Prostate gland (tissue), 2 donors: ENCODE measurements at regions not wholly inside any gene's neighbourhood (a gene's known extent, or its start where the extent isn't known, plus 50 kb on each side); places are given as distances from the start of the nearest gene placed in this dataset.
"Not testable (repeated sequence)": the region's sequence is repeated elsewhere in the genome, so short reads cannot be mapped to it uniquely, and the experiment has no call there.

Experiments used
- DNase-seq: peaks from one replicate; pipeline ENCODE4 v3.0.0-alpha.2; 2019; ENCODE audit warnings: low spot score
- H3K27ac ChIP-seq, 2 donors: fragments of 200-600 bp; sonication (generic); 2 replicates each; pipeline ENCODE4 v1.5.1; 2017 to 2019
- H3K27me3 ChIP-seq: fragments of 200-600 bp; sonication (generic); replicated peaks from 2 replicates; pipeline ENCODE4 v1.5.1; 2019; ENCODE audit not compliant: insufficient read depth
- H3K36me3 ChIP-seq, 2 donors: fragments of 200-600 bp; sonication (generic); 1 replicate in 1 of 2; 2 replicates in 1 of 2; pipeline versions ENCODE4 v1.5.1 to v1.8.1; 2017 to 2019
- H3K4me1 ChIP-seq: fragments of 200-600 bp; sonication (generic); replicated peaks from 2 replicates; pipeline ENCODE4 v1.5.1; 2019
- H3K4me3 ChIP-seq, 2 donors: fragments of 200-600 bp; sonication (generic); 2 replicates each; pipeline ENCODE4 v1.5.1; 2017 to 2019
- H3K9me3 ChIP-seq: fragments of 200-600 bp; sonication (generic); 2 replicates; pipeline ENCODE4 v1.5.1; 2017
- CTCF ChIP-seq, 4 experiments: fragments of 200-600 bp in 2 of 4; fragments of 450-650 bp in 2 of 4; sonication (generic) in 2 of 4; IDR thresholded peaks; 1 replicate in 3 of 4; 2 replicates in 1 of 4; pipeline ENCODE4 v1.5.1; 2016 to 2019; ENCODE audit warnings: antibody characterized with exemption in 4 of 4, mild to moderate bottlenecking in 2 of 4, moderate library complexity in 2 of 4
- POLR2A ChIP-seq: fragments of 450-650 bp; IDR thresholded peaks from one replicate; pipeline ENCODE4 v1.6.1; 2016; ENCODE audit warnings: antibody characterized with exemption, mild to moderate bottlenecking
- POLR2AphosphoS5 ChIP-seq: sonication (generic); formaldehyde crosslinking; IDR thresholded peaks from one replicate; pipeline ENCODE4 v1.6.1; 2017; ENCODE audit warnings: antibody characterized with exemption
- WGBS: methylation state at CpG from one replicate; pipeline ENCODE4 v1.1.5; 2018; 5-methylcytosine and 5-hydroxymethylcytosine counted together
- intact Hi-C: fragments of 100-400 bp; cut with DNase I; formaldehyde crosslinking; loops from one replicate; pipeline ENCODE4 v1.14.2; 2022

- intact Hi-C loops, result no loop called here
- no peak overlapping the region for H3K27ac ChIP-seq
- no peaks in the 10 kb centered on the region for H3K36me3 ChIP-seq
- no peak overlapping the region for H3K4me3 ChIP-seq
- no peaks in the 10 kb centered on the region for H3K9me3 ChIP-seq
- no peak for TF ChIP-seq POLR2AphosphoS5
- TF ChIP-seq CTCF (IDR thresholded peaks at IDR 0.05), result no peak
- no peak for TF ChIP-seq POLR2A
- no peaks in the 10 kb centered on the region for H3K27me3 ChIP-seq
- no peaks in the 10 kb centered on the region for H3K4me1 ChIP-seq
- WGBS, result 92% methylated on average over 14 of the region's 14 CpGs
- no peak for DNase-seq
Observed at GRCh38 chr6:2579804-2580570, 170.7 kb downstream of the MYLK4 start.

GRCh38 chr6:2579241-2579761 lies 171.4 kb downstream of the MYLK4 start:
- no peak for DNase-seq
- H3K27ac ChIP-seq, result no peak overlapping the region

GRCh38 chr6:2578767-2579166 lies 172.0 kb downstream of the MYLK4 start:
- 81% methylated on average over 2 of the region's 2 CpGs for WGBS
- intact Hi-C loops, result no loop called here
- no peak overlapping the region for H3K4me3 ChIP-seq
- no peaks in the 10 kb centered on the region for H3K9me3 ChIP-seq
- H3K4me1 ChIP-seq, result no peaks in the 10 kb centered on the region
- no peak for DNase-seq
- no peak for TF ChIP-seq POLR2A
- no peak for TF ChIP-seq POLR2AphosphoS5
- TF ChIP-seq CTCF (IDR thresholded peaks at IDR 0.05), result no peak
- H3K36me3 ChIP-seq, result no peaks in the 10 kb centered on the region
- H3K27me3 ChIP-seq, result no peaks in the 10 kb centered on the region
- H3K27ac ChIP-seq, result no peak overlapping the region

More at GRCh38 chr6:2579241-2579761, 171.4 kb downstream of the MYLK4 start:
- Histone ChIP-seq H3K36me3 (no peaks in the 10 kb centered on the region), H3K27me3 (no peaks in the 10 kb centered on the region), H3K9me3 (no peaks in the 10 kb centered on the region), H3K4me1 (no peaks in the 10 kb centered on the region), H3K4me3 (no peak overlapping the region)
- TF ChIP-seq POLR2AphosphoS5 (no peak), POLR2A (no peak), CTCF (IDR thresholded peaks at IDR 0.05) (no peak)
- intact Hi-C loops, result no loop called here
- 82% methylated on average over 16 of the region's 16 CpGs for WGBS

GRCh38 chr6:2576499-2576898 lies 174.2 kb downstream of the MYLK4 start:
- Histone ChIP-seq H3K27ac (no peak overlapping the region), H3K9me3 (no peaks in the 10 kb centered on the region), H3K4me3 (no peak overlapping the region), H3K27me3 (no peaks in the 10 kb centered on the region), H3K36me3 (no peaks in the 10 kb centered on the region), H3K4me1 (no peaks in the 10 kb centered on the region)
- TF ChIP-seq CTCF (IDR thresholded peaks at IDR 0.05) (no peak), POLR2AphosphoS5 (no peak), POLR2A (no peak)
- intact Hi-C loops, result no loop called here
- WGBS, result 66% methylated on average over 3 of the region's 3 CpGs
- no peak for DNase-seq

GRCh38 chr6:2575236-2575635 lies 175.5 kb downstream of the MYLK4 start:
- TF ChIP-seq POLR2A (no peak), CTCF (IDR thresholded peaks at IDR 0.05) (no peak), POLR2AphosphoS5 (no peak)
- Histone ChIP-seq H3K36me3 (no peaks in the 10 kb centered on the region), H3K27me3 (no peaks in the 10 kb centered on the region), H3K9me3 (no peaks in the 10 kb centered on the region), H3K4me1 (no peaks in the 10 kb centered on the region), H3K4me3 (no peak overlapping the region), H3K27ac (no peak overlapping the region)
- DNase-seq, result no peak
- intact Hi-C loops, result no loop called here
- 91% methylated on average over 5 of the region's 5 CpGs for WGBS

- DNase-seq, H3K27me3 ChIP-seq, H3K27ac ChIP-seq, H3K4me3 ChIP-seq, H3K9me3 ChIP-seq, H3K4me1 ChIP-seq, H3K36me3 ChIP-seq, intact Hi-C loops: not testable (repeated sequence)
- 80% methylated on average over 1 of the region's 1 CpG for WGBS
Observed at GRCh38 chr6:2569420-2569819, 181.3 kb downstream of the MYLK4 start.
